ENCODE measurements at regions not wholly inside any gene's neighbourhood (a gene's known extent, or its start where the extent isn't known, plus 50 kb on each side); places are given as distances from the start of the nearest gene placed in this dataset.

DNA sequence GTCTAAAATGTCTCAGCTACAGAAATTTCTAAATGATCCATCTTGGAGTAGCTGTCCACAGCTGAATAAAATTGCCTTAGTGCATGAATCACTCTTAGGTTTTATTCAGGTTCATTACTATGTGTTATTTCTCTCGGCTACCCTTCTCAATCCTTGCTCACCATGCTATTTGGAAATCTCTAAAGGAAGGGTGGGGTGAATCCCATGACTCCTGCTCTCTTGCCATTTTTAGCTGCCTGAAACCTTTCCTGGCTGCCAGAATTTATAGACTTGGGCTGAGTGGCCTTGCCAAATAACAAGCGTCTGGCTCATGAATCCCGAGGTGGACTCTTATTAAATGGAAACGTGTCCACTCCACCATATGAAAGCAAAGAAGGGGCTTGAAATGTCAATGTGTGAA is 936.1 kb upstream of the SOX9 start:
- Histone ChIP-seq H3K4me3 (ENCODE audit: insufficient read depth, low read length, poor library complexity, severe bottlenecking) (no peak overlapping the region), H3K9me2 (replicated peaks; ENCODE audit: insufficient read depth, low read length) (no peaks in the 10 kb centered on the region), H3K27me3 (ENCODE audit: low read length) (no peaks in the 10 kb centered on the region), H3K9me3 (ENCODE audit: insufficient read depth, low read length) (no peaks in the 10 kb centered on the region), H4K20me1 (ENCODE audit: low read depth, low read length) (no peaks in the 10 kb centered on the region), H3K79me2 (ENCODE audit: insufficient read depth, low read length) (no peaks in the 10 kb centered on the region), H3K4me2 (ENCODE audit: low read depth, low read length, poor library complexity, severe bottlenecking) (no peak overlapping the region), H3K27ac (ENCODE audit: low read depth, low read length) (no peak overlapping the region), H3K9ac (ENCODE audit: low read length) (no peak overlapping the region), H2AFZ (ENCODE audit: low read depth, low read length, severe bottlenecking) (no peak overlapping the region), H3K36me3 (ENCODE audit: low read length) (no peaks in the 10 kb centered on the region), H3F3A (ENCODE audit: insufficient read depth) (no peaks in the 10 kb centered on the region)
- TF ChIP-seq, protein P1, sequence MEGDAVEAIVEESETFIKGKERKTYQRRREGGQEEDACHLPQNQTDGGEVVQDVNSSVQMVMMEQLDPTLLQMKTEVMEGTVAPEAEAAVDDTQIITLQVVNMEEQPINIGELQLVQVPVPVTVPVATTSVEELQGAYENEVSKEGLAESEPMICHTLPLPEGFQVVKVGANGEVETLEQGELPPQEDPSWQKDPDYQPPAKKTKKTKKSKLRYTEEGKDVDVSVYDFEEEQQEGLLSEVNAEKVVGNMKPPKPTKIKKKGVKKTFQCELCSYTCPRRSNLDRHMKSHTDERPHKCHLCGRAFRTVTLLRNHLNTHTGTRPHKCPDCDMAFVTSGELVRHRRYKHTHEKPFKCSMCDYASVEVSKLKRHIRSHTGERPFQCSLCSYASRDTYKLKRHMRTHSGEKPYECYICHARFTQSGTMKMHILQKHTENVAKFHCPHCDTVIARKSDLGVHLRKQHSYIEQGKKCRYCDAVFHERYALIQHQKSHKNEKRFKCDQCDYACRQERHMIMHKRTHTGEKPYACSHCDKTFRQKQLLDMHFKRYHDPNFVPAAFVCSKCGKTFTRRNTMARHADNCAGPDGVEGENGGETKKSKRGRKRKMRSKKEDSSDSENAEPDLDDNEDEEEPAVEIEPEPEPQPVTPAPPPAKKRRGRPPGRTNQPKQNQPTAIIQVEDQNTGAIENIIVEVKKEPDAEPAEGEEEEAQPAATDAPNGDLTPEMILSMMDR (IDR thresholded peaks at IDR 0.05; ENCODE audit: insufficient read depth, low read length, poor library complexity, severe bottlenecking) = no peak
- no peak for TF ChIP-seq EZH2phosphoT487 (conservative IDR thresholded peaks at IDR 0.05; ENCODE audit: low read length)

DNA sequence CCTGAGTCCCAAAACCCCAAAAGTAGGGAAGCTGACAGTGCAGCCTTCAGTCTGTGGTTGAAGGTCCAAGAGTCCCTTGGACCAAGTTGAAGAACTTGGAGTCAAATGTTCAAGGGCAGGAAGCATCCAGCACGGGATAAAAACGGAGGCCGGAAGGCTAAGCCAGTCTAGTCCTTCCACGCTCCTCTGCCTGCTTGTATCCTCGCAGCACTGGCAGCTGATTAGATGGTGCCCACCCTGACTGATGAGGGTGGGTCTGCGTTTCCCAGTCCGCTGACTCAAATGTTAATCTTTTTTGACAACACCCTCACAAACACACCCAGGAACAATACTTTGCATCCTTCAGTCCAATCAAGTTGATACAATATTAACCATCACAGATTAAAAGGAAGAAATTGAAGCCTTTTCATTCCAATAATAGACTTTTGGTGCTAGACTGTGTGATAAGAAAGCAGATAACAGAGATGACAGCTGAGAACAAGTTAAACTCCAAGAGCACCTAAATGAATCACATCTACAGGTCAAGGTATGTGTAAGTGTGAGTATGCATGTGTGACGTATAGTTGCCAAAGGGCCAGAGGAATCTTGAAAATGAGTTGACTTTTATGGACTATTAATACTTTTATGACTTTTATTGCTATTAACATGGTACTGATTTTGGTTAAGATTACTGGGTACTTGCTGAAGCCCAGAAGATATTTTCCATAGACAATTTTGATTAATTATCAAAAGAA is 933.5 kb upstream of the SOX9 start:
- Histone ChIP-seq H2AFZ (ENCODE audit: low read depth, low read length, severe bottlenecking) (no peak overlapping the region), H3K9me2 (replicated peaks; ENCODE audit: insufficient read depth, low read length) (no peaks in the 10 kb centered on the region), H3K9ac (ENCODE audit: low read length) (no peak overlapping the region), H3K36me3 (ENCODE audit: low read length) (no peaks in the 10 kb centered on the region), H4K20me1 (ENCODE audit: low read depth, low read length) (no peaks in the 10 kb centered on the region), H3K4me2 (ENCODE audit: low read depth, low read length, poor library complexity, severe bottlenecking) (no peak overlapping the region), H3K4me3 (ENCODE audit: insufficient read depth, low read length, poor library complexity, severe bottlenecking) (no peak overlapping the region), H3K79me2 (ENCODE audit: insufficient read depth, low read length) (no peaks in the 10 kb centered on the region), H3K27me3 (ENCODE audit: low read length) (no peaks in the 10 kb centered on the region), H3K9me3 (ENCODE audit: insufficient read depth, low read length) (no peaks in the 10 kb centered on the region), H3F3A (ENCODE audit: insufficient read depth) (no peaks in the 10 kb centered on the region), H3K27ac (ENCODE audit: low read depth, low read length) (no peak overlapping the region)
- no peak for TF ChIP-seq EZH2phosphoT487 (conservative IDR thresholded peaks at IDR 0.05; ENCODE audit: low read length)
- TF ChIP-seq, protein P1 (IDR thresholded peaks at IDR 0.05; ENCODE audit: insufficient read depth, low read length, poor library complexity, severe bottlenecking) = no peak

DNA sequence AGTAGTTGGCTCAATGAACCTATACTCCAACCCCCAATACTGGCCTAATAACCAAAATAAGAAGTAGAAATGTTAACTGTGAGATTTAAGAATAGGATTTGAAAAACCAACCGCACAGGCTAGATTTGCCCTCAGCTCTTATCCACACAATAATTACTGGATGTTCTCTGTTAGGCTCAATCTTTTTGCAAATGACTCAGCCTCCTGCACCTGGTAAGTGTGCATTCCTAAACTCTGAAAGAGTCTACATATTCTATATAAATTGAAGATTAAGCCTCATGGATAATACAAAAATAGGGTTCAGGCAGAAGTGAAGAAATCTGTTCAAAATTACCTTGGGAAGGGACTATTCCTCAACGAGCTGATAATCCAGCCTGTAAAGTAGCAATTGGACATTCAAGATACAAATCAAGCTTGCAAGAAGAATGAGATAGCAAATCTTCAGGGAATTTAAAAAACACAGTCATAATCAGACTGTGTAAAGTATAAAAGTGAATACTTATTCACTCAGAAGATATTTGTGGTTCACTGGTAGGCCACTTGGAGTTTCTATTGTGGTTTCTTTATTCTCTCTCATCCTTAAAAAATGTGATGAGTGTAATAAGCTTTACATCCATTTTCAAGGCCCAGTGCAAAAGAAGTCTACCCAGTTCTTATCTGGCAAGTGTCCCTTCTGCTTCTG is 931.9 kb upstream of the SOX9 start:
- no peaks in the 10 kb centered on the region for H3K27me3 ChIP-seq (ENCODE audit: low read length)
- no peak overlapping the region for H3K9ac ChIP-seq (ENCODE audit: low read length)
- no peak overlapping the region for H3K4me3 ChIP-seq (ENCODE audit: insufficient read depth, low read length, poor library complexity, severe bottlenecking)
- no peak overlapping the region for H2AFZ ChIP-seq (ENCODE audit: low read depth, low read length, severe bottlenecking)
- H4K20me1 ChIP-seq (ENCODE audit: low read depth, low read length) = no peaks in the 10 kb centered on the region
- TF ChIP-seq, protein P1 (IDR thresholded peaks at IDR 0.05; ENCODE audit: insufficient read depth, low read length, poor library complexity, severe bottlenecking) = no peak
- no peak for TF ChIP-seq EZH2phosphoT487 (conservative IDR thresholded peaks at IDR 0.05; ENCODE audit: low read length)
- no peaks in the 10 kb centered on the region for H3K79me2 ChIP-seq (ENCODE audit: insufficient read depth, low read length)
- H3K27ac ChIP-seq (ENCODE audit: low read depth, low read length) = no peak overlapping the region
- H3F3A ChIP-seq (ENCODE audit: insufficient read depth) = no peaks in the 10 kb centered on the region
- H3K36me3 ChIP-seq (ENCODE audit: low read length) = no peaks in the 10 kb centered on the region
- H3K4me2 ChIP-seq (ENCODE audit: low read depth, low read length, poor library complexity, severe bottlenecking) = no peak overlapping the region
- no peaks in the 10 kb centered on the region for H3K9me3 ChIP-seq (ENCODE audit: insufficient read depth, low read length)
- H3K9me2 ChIP-seq (replicated peaks; ENCODE audit: insufficient read depth, low read length) = no peaks in the 10 kb centered on the region
